ENCODE measurements at regions not wholly inside any gene's neighbourhood (a gene's known extent, or its start where the extent isn't known, plus 50 kb on each side); places are given as distances from the start of the nearest gene placed in this dataset.

DNA sequence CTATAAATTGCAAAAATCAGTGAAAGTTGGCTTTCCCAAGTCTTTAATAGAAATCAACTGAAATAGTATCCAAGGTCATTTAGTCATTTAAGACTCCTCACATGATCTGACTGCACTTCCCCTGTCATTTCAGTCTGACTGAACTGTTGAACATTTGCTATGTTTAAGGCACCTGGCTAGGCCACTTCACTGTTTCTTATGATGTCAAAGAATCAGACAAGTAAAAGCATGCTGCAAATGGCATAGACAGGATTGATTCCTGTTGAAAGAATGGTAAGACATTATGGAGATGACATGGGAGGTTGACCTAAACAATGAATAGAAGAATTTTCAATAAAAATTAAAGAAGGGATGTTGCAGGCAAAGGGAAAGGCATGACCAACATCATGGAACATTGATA, 502.1 kb downstream of the NFIB start (continued):
- TF ChIP-seq ATF3 (IDR thresholded peaks at IDR 0.05) (no peak), FOXA1 (IDR thresholded peaks at IDR 0.05) (no peak)
- TF ChIP-seq, protein P1, sequence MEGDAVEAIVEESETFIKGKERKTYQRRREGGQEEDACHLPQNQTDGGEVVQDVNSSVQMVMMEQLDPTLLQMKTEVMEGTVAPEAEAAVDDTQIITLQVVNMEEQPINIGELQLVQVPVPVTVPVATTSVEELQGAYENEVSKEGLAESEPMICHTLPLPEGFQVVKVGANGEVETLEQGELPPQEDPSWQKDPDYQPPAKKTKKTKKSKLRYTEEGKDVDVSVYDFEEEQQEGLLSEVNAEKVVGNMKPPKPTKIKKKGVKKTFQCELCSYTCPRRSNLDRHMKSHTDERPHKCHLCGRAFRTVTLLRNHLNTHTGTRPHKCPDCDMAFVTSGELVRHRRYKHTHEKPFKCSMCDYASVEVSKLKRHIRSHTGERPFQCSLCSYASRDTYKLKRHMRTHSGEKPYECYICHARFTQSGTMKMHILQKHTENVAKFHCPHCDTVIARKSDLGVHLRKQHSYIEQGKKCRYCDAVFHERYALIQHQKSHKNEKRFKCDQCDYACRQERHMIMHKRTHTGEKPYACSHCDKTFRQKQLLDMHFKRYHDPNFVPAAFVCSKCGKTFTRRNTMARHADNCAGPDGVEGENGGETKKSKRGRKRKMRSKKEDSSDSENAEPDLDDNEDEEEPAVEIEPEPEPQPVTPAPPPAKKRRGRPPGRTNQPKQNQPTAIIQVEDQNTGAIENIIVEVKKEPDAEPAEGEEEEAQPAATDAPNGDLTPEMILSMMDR (IDR thresholded peaks at IDR 0.05; ENCODE audit: low read depth, low read length, missing input control), result no peak

GRCh38 chr9:13810510-13810909, 503.4 kb downstream of the NFIB start:
- Histone ChIP-seq H3K4me3 (ENCODE audit: low read depth in 1 of 3, low read length in 3 of 3) (no peak overlapping the region), H3K9me3 (ENCODE audit: control insufficient read depth in 4 of 4, low read length in 3 of 4) (no peaks in the 10 kb centered on the region), H3K36me3 (ENCODE audit: control insufficient read depth in 4 of 4, insufficient read depth in 3 of 4, low read depth in 1 of 4, low read length in 3 of 4) (no peaks in the 10 kb centered on the region), H3K4me1 (ENCODE audit: control insufficient read depth in 4 of 4, insufficient read depth in 4 of 4, low read length in 3 of 4) (no peaks in the 10 kb centered on the region), H3K27ac (ENCODE audit: low read depth in 1 of 2, low read length in 2 of 2) (no peak overlapping the region), H3K9ac (ENCODE audit: low read depth in 1 of 2, low read length in 2 of 2) (no peak overlapping the region), H3K27me3 (ENCODE audit: control insufficient read depth in 4 of 4, insufficient read depth in 4 of 4, low read length in 3 of 4) (peaks cover 0 to 2% (median 0%) of the 10 kb centered on the region in 4 donors)
- DNase-seq (ENCODE audit: low spot score), result no peak
- TF ChIP-seq TAF1 (conservative IDR thresholded peaks at IDR 0.05) (no peak), HNF4A (conservative IDR thresholded peaks at IDR 0.05) (no peak), ZBTB33 (IDR thresholded peaks at IDR 0.05) (no peak), REST (IDR thresholded peaks at IDR 0.05) (no peak), HNF4G (IDR thresholded peaks at IDR 0.05) (no peak), RAD21 (IDR thresholded peaks at IDR 0.05) (no peak), SP1 (IDR thresholded peaks at IDR 0.05) (no peak), FOXA2 (IDR thresholded peaks at IDR 0.05) (no peak), RXRA (IDR thresholded peaks at IDR 0.05) (no peak), EGR1 (IDR thresholded peaks at IDR 0.05; ENCODE audit: low read depth in 2 of 2) (no peak), JUND (IDR thresholded peaks at IDR 0.05) (no peak), FOXA1 (IDR thresholded peaks at IDR 0.05) (no peak), MAX (IDR thresholded peaks at IDR 0.05) (no peak)
- WGBS, result 82% methylated on average over 6 of the region's 6 CpGs
